Trophoblast cell (in vitro differentiated cells and primary cell): ENCODE measurements at regions not wholly inside any gene's neighbourhood (a gene's known extent, or its start where the extent isn't known, plus 50 kb on each side); places are given as distances from the start of the nearest gene placed in this dataset.
"Not testable (repeated sequence)": the region's sequence is repeated elsewhere in the genome, so short reads cannot be mapped to it uniquely, and the experiment has no call there.

Experiments
- DNase-seq, 2 donors: peaks; one replicate each; pipeline ENCODE4 v3.0.0-alpha.2; 2016
- H2AFZ ChIP-seq: 2 replicates; pipeline ENCODE4 v1.6.1; 2013; ENCODE audit warnings: low read length, moderate library complexity, mild to moderate bottlenecking; ENCODE audit not compliant: insufficient read depth, poor library complexity
- H2AK5ac ChIP-seq: 2 replicates; pipeline ENCODE4 v1.6.1; 2013; ENCODE audit warnings: mild to moderate bottlenecking, low read length
- H2BK120ac ChIP-seq: 2 replicates; pipeline ENCODE4 v1.6.1; 2013; ENCODE audit warnings: low read length, mild to moderate bottlenecking, moderate library complexity; ENCODE audit not compliant: insufficient read depth, poor library complexity
- H2BK12ac ChIP-seq: 2 replicates; pipeline ENCODE4 v1.6.1; 2013; ENCODE audit warnings: mild to moderate bottlenecking, low read length, moderate library complexity
- H2BK5ac ChIP-seq: 2 replicates; pipeline ENCODE4 v1.6.1; 2013; ENCODE audit warnings: low read length, low read depth, moderate library complexity, mild to moderate bottlenecking; ENCODE audit not compliant: poor library complexity
- H3K14ac ChIP-seq: 2 replicates; pipeline ENCODE4 v1.6.1; 2013; ENCODE audit warnings: mild to moderate bottlenecking, low read length
- H3K18ac ChIP-seq: 2 replicates; pipeline ENCODE4 v1.6.1; 2013; ENCODE audit warnings: mild to moderate bottlenecking, low read length
- H3K23ac ChIP-seq: 2 replicates; pipeline ENCODE4 v1.6.1; 2013; ENCODE audit warnings: low read length
- H3K27ac ChIP-seq: 2 replicates; pipeline ENCODE4 v1.5.1; 2013; ENCODE audit warnings: low read depth, mild to moderate bottlenecking, inconsistent platforms, low read length, moderate library complexity
- H3K27me3 ChIP-seq: 2 replicates; pipeline ENCODE4 v1.6.1; 2013; ENCODE audit warnings: inconsistent platforms, mild to moderate bottlenecking, low read length, moderate library complexity; ENCODE audit not compliant: insufficient read depth
- H3K36me3 ChIP-seq, 2 experiments: 1 replicate in 1 of 2; 2 replicates in 1 of 2; pipeline ENCODE4 v1.6.1; 2013; ENCODE audit warnings: low read length in 2 of 2, mild to moderate bottlenecking in 2 of 2, moderate library complexity in 1 of 2; ENCODE audit not compliant: insufficient read depth in 2 of 2, control insufficient read depth in 1 of 2
- H3K4ac ChIP-seq: 2 replicates; pipeline ENCODE4 v1.6.1; 2013; ENCODE audit warnings: low read depth, mild to moderate bottlenecking, low read length, moderate library complexity
- H3K4me1 ChIP-seq, 2 experiments: 1 replicate in 1 of 2; 2 replicates in 1 of 2; pipeline ENCODE4 v1.6.1; 2013; ENCODE audit warnings: low read length in 2 of 2, mild to moderate bottlenecking in 2 of 2, moderate library complexity in 1 of 2; ENCODE audit not compliant: insufficient read depth in 2 of 2, control insufficient read depth in 1 of 2
- H3K4me2 ChIP-seq: 2 replicates; pipeline ENCODE4 v1.6.1; 2013; ENCODE audit warnings: inconsistent platforms, mild to moderate bottlenecking, low read length, moderate library complexity
- H3K4me3 ChIP-seq: 2 replicates; pipeline ENCODE4 v1.5.1; 2013; ENCODE audit warnings: mild to moderate bottlenecking, low read depth, low read length, inconsistent platforms
- H3K79me1 ChIP-seq: one replicate; pipeline ENCODE4 v1.6.1; 2013; ENCODE audit warnings: low read length
- H3K79me2 ChIP-seq: 2 replicates; pipeline ENCODE4 v1.6.1; 2013; ENCODE audit warnings: low read length, mild to moderate bottlenecking; ENCODE audit not compliant: control insufficient read depth, insufficient read depth, poor library complexity
- H3K9ac ChIP-seq: 2 replicates; pipeline ENCODE4 v1.6.1; 2013; ENCODE audit warnings: mild to moderate bottlenecking, low read length
- H3K9me3 ChIP-seq: 2 replicates; pipeline ENCODE4 v1.6.1; 2013; ENCODE audit warnings: low read depth, mild to moderate bottlenecking, control low read depth, inconsistent platforms, low read length; ENCODE audit not compliant: insufficient read depth
- H4K12ac ChIP-seq: 2 replicates; pipeline ENCODE4 v1.6.1; 2013; ENCODE audit warnings: low read depth, mild to moderate bottlenecking, low read length, moderate library complexity
- H4K8ac ChIP-seq: 2 replicates; pipeline ENCODE4 v1.6.1; 2013; ENCODE audit warnings: low read depth, mild to moderate bottlenecking, low read length, moderate library complexity
- H4K91ac ChIP-seq: one replicate; pipeline ENCODE4 v1.6.1; 2013; ENCODE audit warnings: low read depth, mild to moderate bottlenecking, low read length, moderate library complexity
- WGBS: extraction: QIAGEN DNeasy Blood & Tissue Kit; methylation state at CpG from one replicate; pipeline ENCODE4 v1.1.7; 2013; ENCODE audit warnings: missing lambda C conversion rate; ENCODE audit not compliant: insufficient read length, insufficient coverage; ENCODE audit errors: extremely low coverage; 5-methylcytosine and 5-hydroxymethylcytosine counted together

- H2BK12ac ChIP-seq, H3K18ac ChIP-seq, H2BK5ac ChIP-seq, H2BK120ac ChIP-seq, H4K8ac ChIP-seq, H3K36me3 ChIP-seq, H3K14ac ChIP-seq, H3K79me1 ChIP-seq, H3K23ac ChIP-seq, DNase-seq, H3K4me3 ChIP-seq, H2AK5ac ChIP-seq, H3K4me1 ChIP-seq, H3K4me2 ChIP-seq, H3K9me3 ChIP-seq, H3K4ac ChIP-seq, H3K27ac ChIP-seq, H3K9ac ChIP-seq, H3K79me2 ChIP-seq, H3K27me3 ChIP-seq, H4K91ac ChIP-seq, H2AFZ ChIP-seq, H4K12ac ChIP-seq: not testable (repeated sequence)
- WGBS, result no CpG with 5 or more reads among the region's 1 CpG
Measured at GRCh38 chr10:123232879-123233278, 78.7 kb downstream of the BUB3 start.

GRCh38 chr10:123235014-123235413, 80.8 kb downstream of the BUB3 start:
- not testable (repeated sequence) for H3K27ac ChIP-seq, H2BK5ac ChIP-seq, H3K36me3 ChIP-seq, H3K79me1 ChIP-seq, H3K14ac ChIP-seq, H2BK120ac ChIP-seq, H3K4me3 ChIP-seq, H3K18ac ChIP-seq, H3K79me2 ChIP-seq, H2BK12ac ChIP-seq, H4K12ac ChIP-seq, H3K23ac ChIP-seq, H2AFZ ChIP-seq, DNase-seq, H3K9me3 ChIP-seq, H3K4ac ChIP-seq, H3K27me3 ChIP-seq, H4K91ac ChIP-seq, H3K9ac ChIP-seq, H4K8ac ChIP-seq, H3K4me2 ChIP-seq, H3K4me1 ChIP-seq, H2AK5ac ChIP-seq
- no CpG with 5 or more reads among the region's 4 CpGs for WGBS

GRCh38 chr10:123236126-123236525, 81.9 kb downstream of the BUB3 start:
- Histone ChIP-seq H2BK120ac (no peak overlapping the region), H3K9me3 (peaks cover 2% of the 10 kb centered on the region), H2BK5ac (no peak overlapping the region), H2BK12ac (no peak overlapping the region), H3K4me1 (no peaks in the 10 kb centered on the region), H3K9ac (no peak overlapping the region), H3K14ac (no peak overlapping the region), H3K23ac (no peak overlapping the region), H3K27me3 (no peaks in the 10 kb centered on the region), H3K4ac (no peak overlapping the region), H4K91ac (no peak overlapping the region), H2AK5ac (no peak overlapping the region), H2AFZ (no peak overlapping the region), H3K79me1 (no peaks in the 10 kb centered on the region), H4K8ac (no peak overlapping the region), H3K18ac (no peak overlapping the region), H3K4me3 (no peak overlapping the region), H3K79me2 (no peaks in the 10 kb centered on the region), H3K4me2 (no peak overlapping the region), H4K12ac (no peak overlapping the region), H3K36me3 (no peaks in the 10 kb centered on the region), H3K27ac (no peak overlapping the region)
- no peak for DNase-seq
- no CpG with 5 or more reads among the region's 2 CpGs for WGBS

GRCh38 chr10:123240250-123240649, 86.0 kb downstream of the BUB3 start:
- no peak overlapping the region for H3K23ac ChIP-seq
- no peak overlapping the region for H3K4ac ChIP-seq
- no peak overlapping the region for H3K4me3 ChIP-seq
- H2BK120ac ChIP-seq, result no peak overlapping the region
- no peak overlapping the region for H2BK12ac ChIP-seq
- no peak overlapping the region for H3K14ac ChIP-seq
- WGBS, result no CpG with 5 or more reads among the region's 3 CpGs
- no peak overlapping the region for H2BK5ac ChIP-seq
- no peaks in the 10 kb centered on the region for H3K36me3 ChIP-seq
- no peaks in the 10 kb centered on the region for H3K4me1 ChIP-seq
- no peak overlapping the region for H3K18ac ChIP-seq
- H3K9ac ChIP-seq, result no peak overlapping the region
- no peaks in the 10 kb centered on the region for H3K79me1 ChIP-seq
- H4K8ac ChIP-seq, result no peak overlapping the region
- H3K27me3 ChIP-seq, result no peaks in the 10 kb centered on the region
- no peaks in the 10 kb centered on the region for H3K9me3 ChIP-seq
- H3K4me2 ChIP-seq, result no peak overlapping the region
- H2AFZ ChIP-seq, result no peak overlapping the region
- H4K91ac ChIP-seq, result no peak overlapping the region
- H2AK5ac ChIP-seq, result no peak overlapping the region
- DNase-seq, result no peak
- no peak overlapping the region for H4K12ac ChIP-seq
- no peaks in the 10 kb centered on the region for H3K79me2 ChIP-seq
- H3K27ac ChIP-seq, result no peak overlapping the region
